Stomach (tissue), 4 donors: ENCODE measurements at regions not wholly inside any gene's neighbourhood (a gene's known extent, or its start where the extent isn't known, plus 50 kb on each side); places are given as distances from the start of the nearest gene placed in this dataset.

Experiments
- CTCF ChIP-seq, 7 experiments: fragments of 450-650 bp in 4 of 7; fragments of 200-600 bp in 3 of 7; sonication (generic) in 3 of 7; IDR thresholded peaks; one replicate each; pipeline ENCODE4 v1.5.1; 2016 to 2019; ENCODE audit warnings: antibody characterized with exemption in 7 of 7, control low read depth in 2 of 7, mild to moderate bottlenecking in 1 of 7
- EP300 ChIP-seq: sonication (generic); formaldehyde crosslinking; IDR thresholded peaks from one replicate; pipeline ENCODE4 v1.6.1; 2017; ENCODE audit warnings: antibody characterized with exemption
- POLR2A ChIP-seq, 4 donors: fragments of 450-650 bp; IDR thresholded peaks; one replicate each; pipeline ENCODE4 v1.6.1; 2016; ENCODE audit warnings: antibody characterized with exemption in 4 of 4, control low read depth in 2 of 4, mild to moderate bottlenecking in 1 of 4, moderate library complexity in 1 of 4
- POLR2AphosphoS5 ChIP-seq, 3 donors: sonication (generic); formaldehyde crosslinking; IDR thresholded peaks; one replicate each; pipeline ENCODE4 v1.6.1; 2016; ENCODE audit warnings: antibody characterized with exemption in 3 of 3

- TF ChIP-seq CTCF (IDR thresholded peaks at IDR 0.05): no peak
- no peak for TF ChIP-seq POLR2AphosphoS5 (IDR thresholded peaks at IDR 0.05)
- TF ChIP-seq EP300: no peak
- no peak for TF ChIP-seq POLR2A (IDR thresholded peaks at IDR 0.05)
These were observed 549.3 kb upstream of the PPP2R3A start for GRCh38 chr3:135416182-135416581.
